T-cell (primary cell): ENCODE measurements at regions not wholly inside any gene's neighbourhood (a gene's known extent, or its start where the extent isn't known, plus 50 kb on each side); places are given as distances from the start of the nearest gene placed in this dataset.

Source experiments
- ATAC-seq, 4 experiments: fragments of 200-7000 bp in 3 of 4; fragments of 150-1000 bp in 1 of 4; cut with Tn5 transposase; replicated peaks in 1 of 4; 1 replicate in 3 of 4; 2 replicates in 1 of 4; pipeline ENCODE4 v1.10.0; 2021; ENCODE audit warnings: moderate library complexity in 3 of 4, mild to moderate bottlenecking in 2 of 4, moderate number of reproducible peaks in 1 of 4
- CTCF ChIA-PET, 2 donors: fragments of 300-600 bp; sonication (Branson Sonifier 250); formaldehyde crosslinking; loops; one replicate each; lab custom pipeline; 2022; ENCODE audit warnings: antibody characterized with exemption in 2 of 2; lab: Charles Lee
- POLR2A ChIA-PET, 2 donors: fragments of 300-600 bp; sonication (Branson Sonifier 250); formaldehyde crosslinking; loops; one replicate each; lab custom pipeline; 2022; ENCODE audit warnings: antibody characterized with exemption in 2 of 2; lab: Charles Lee
- DNase-seq, 35 experiments: peaks; one replicate each; pipeline versions ENCODE4 v3.0.0 to v3.0.0-alpha.2; 2013 to 2023
- H3K27ac ChIP-seq: one replicate; pipeline ENCODE4 v1.5.1; 2013; ENCODE audit warnings: low read length
- H3K27me3 ChIP-seq, 2 experiments: replicated peaks in 1 of 2; 1 replicate in 1 of 2; 2 replicates in 1 of 2; pipeline versions ENCODE4 v1.6.1 to v1.7.0; 2013; ENCODE audit warnings: low read length in 1 of 2, mixed read lengths in 1 of 2; ENCODE audit not compliant: control insufficient read depth in 2 of 2, insufficient read depth in 2 of 2; ENCODE audit errors: extremely low read depth in 1 of 2
- H3K36me3 ChIP-seq, 2 donors: 1 replicate in 1 of 2; 2 replicates in 1 of 2; pipeline versions ENCODE4 v1.6.1 to v1.7.0; 2013; ENCODE audit warnings: low read length in 1 of 2; ENCODE audit not compliant: control insufficient read depth in 2 of 2, insufficient read depth in 1 of 2; ENCODE audit errors: extremely low read depth in 1 of 2
- H3K4me1 ChIP-seq, 2 experiments: 1 replicate in 1 of 2; 2 replicates in 1 of 2; pipeline versions ENCODE4 v1.6.1 to v1.7.0; 2013; ENCODE audit warnings: low read length in 2 of 2, mixed read lengths in 1 of 2; ENCODE audit not compliant: insufficient read depth in 2 of 2, control insufficient read depth in 1 of 2; ENCODE audit errors: extremely low read depth in 1 of 2
- H3K4me3 ChIP-seq, 2 donors: 1 replicate in 1 of 2; 2 replicates in 1 of 2; pipeline versions ENCODE4 v1.5.1 to v1.7.0; 2013; ENCODE audit warnings: mild to moderate bottlenecking in 2 of 2, low read length in 1 of 2, moderate library complexity in 1 of 2; ENCODE audit not compliant: control insufficient read depth in 1 of 2; ENCODE audit errors: extremely low read depth in 1 of 2
- H3K9me3 ChIP-seq: 2 replicates; pipeline ENCODE4 v1.7.0; 2013
- H3K27ac Mint-ChIP-seq, 2 donors: one replicate each; pipeline ENCODE4 v1.8.0; 2020 to 2021; ENCODE audit warnings: mild to moderate bottlenecking in 2 of 2, mixed read lengths in 2 of 2
- H3K27me3 Mint-ChIP-seq, 2 donors: one replicate each; pipeline ENCODE4 v1.8.0; 2021 to 2022; ENCODE audit warnings: mixed read lengths in 2 of 2
- H3K36me3 Mint-ChIP-seq: one replicate; pipeline ENCODE4 v1.8.0; 2021; ENCODE audit warnings: mixed read lengths
- H3K4me1 Mint-ChIP-seq, 3 donors: one replicate each; pipeline ENCODE4 v1.8.0; 2020 to 2022; ENCODE audit warnings: mixed read lengths in 3 of 3, mild to moderate bottlenecking in 1 of 3
- H3K4me3 Mint-ChIP-seq, 3 donors: one replicate each; pipeline ENCODE4 v1.8.0; 2020 to 2022; ENCODE audit warnings: mild to moderate bottlenecking in 3 of 3, mixed read lengths in 3 of 3, moderate library complexity in 3 of 3
- H3K9me3 Mint-ChIP-seq, 3 donors: one replicate each; pipeline ENCODE4 v1.8.0; 2020 to 2022; ENCODE audit warnings: mixed read lengths in 3 of 3
- WGBS: methylation state at CpG from one replicate; pipeline ENCODE4 v1.1.5; 2013; ENCODE audit warnings: missing lambda C conversion rate; ENCODE audit not compliant: insufficient coverage; 5-methylcytosine and 5-hydroxymethylcytosine counted together

GRCh38 chr12:43123461-43123860 lies 428.5 kb downstream of the ADAMTS20 start:
- H3K36me3 Mint-ChIP-seq, result no peaks in the 10 kb centered on the region
- no peak overlapping the region for H3K4me3 ChIP-seq
- no peak overlapping the region for H3K27ac ChIP-seq
- H3K9me3 ChIP-seq, result no peaks in the 10 kb centered on the region
- no peaks in the 10 kb centered on the region for H3K4me1 ChIP-seq
- CTCF ChIA-PET, result no interaction called here
- no peak overlapping the region for H3K27ac Mint-ChIP-seq
- H3K36me3 ChIP-seq, result no peaks in the 10 kb centered on the region
- ATAC-seq (no peak), DNase-seq (no peak)
- no peaks in the 10 kb centered on the region for H3K4me1 Mint-ChIP-seq
- no peaks in the 10 kb centered on the region for H3K27me3 Mint-ChIP-seq
- POLR2A ChIA-PET, result no interaction called here
- no peak overlapping the region for H3K4me3 Mint-ChIP-seq
- H3K27me3 ChIP-seq, result no peaks in the 10 kb centered on the region
- peaks cover 0 to 2% (median 0%) of the 10 kb centered on the region in 3 donors for H3K9me3 Mint-ChIP-seq

DNA sequence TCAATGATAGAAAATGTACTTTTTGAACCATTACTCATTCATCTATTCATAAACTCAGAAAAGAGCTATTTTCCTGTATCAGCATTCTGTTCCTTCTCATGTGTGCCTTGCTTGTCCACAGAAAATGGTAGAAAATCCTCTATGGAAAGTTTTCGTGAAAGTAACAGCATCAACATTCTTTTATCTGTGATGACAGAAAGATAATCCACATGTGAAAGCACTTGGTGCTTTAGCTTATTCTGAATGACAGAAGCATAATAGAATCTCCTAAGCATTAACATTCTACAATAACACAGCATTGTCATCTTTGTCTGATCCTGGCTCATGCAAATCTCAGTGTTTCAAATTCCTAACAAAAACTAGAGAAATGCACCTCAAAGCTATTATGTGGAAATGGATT lies 431.9 kb downstream of the ADAMTS20 start:
- Mint-ChIP-seq H3K27ac (no peak overlapping the region), H3K4me3 (no peak overlapping the region), H3K4me1 (no peaks in the 10 kb centered on the region), H3K9me3 (peaks cover 0 to 2% (median 0%) of the 10 kb centered on the region in 3 donors), H3K27me3 (no peaks in the 10 kb centered on the region), H3K36me3 (no peaks in the 10 kb centered on the region)
- H3K4me1 ChIP-seq, result no peaks in the 10 kb centered on the region
- H3K27ac ChIP-seq, result no peak overlapping the region
- WGBS, result 80% methylated on average over 1 of the region's 1 CpG
- H3K4me3 ChIP-seq, result no peak overlapping the region
- no peaks in the 10 kb centered on the region for H3K27me3 ChIP-seq
- ChIA-PET CTCF (no interaction called here), POLR2A (no interaction called here)
- ATAC-seq, result no peak
- no peak for DNase-seq
- no peaks in the 10 kb centered on the region for H3K36me3 ChIP-seq
- no peaks in the 10 kb centered on the region for H3K9me3 ChIP-seq

GRCh38 chr12:43118881-43119280 lies 433.1 kb downstream of the ADAMTS20 start:
- no peak overlapping the region for H3K4me3 ChIP-seq
- ChIA-PET CTCF (no interaction called here), POLR2A (no interaction called here)
- H3K9me3 Mint-ChIP-seq, result peaks cover 0 to 2% (median 0%) of the 10 kb centered on the region in 3 donors
- H3K4me1 Mint-ChIP-seq, result no peaks in the 10 kb centered on the region
- no peaks in the 10 kb centered on the region for H3K9me3 ChIP-seq
- H3K27me3 Mint-ChIP-seq, result no peaks in the 10 kb centered on the region
- no peak overlapping the region for H3K4me3 Mint-ChIP-seq
- ATAC-seq (no peak), DNase-seq (no peak)
- no peaks in the 10 kb centered on the region for H3K36me3 Mint-ChIP-seq
- no peak overlapping the region for H3K27ac ChIP-seq
- no peaks in the 10 kb centered on the region for H3K27me3 ChIP-seq
- no peak overlapping the region for H3K27ac Mint-ChIP-seq
- no peaks in the 10 kb centered on the region for H3K36me3 ChIP-seq
- no peaks in the 10 kb centered on the region for H3K4me1 ChIP-seq

- Mint-ChIP-seq H3K27me3 (no peaks in the 10 kb centered on the region), H3K4me1 (no peaks in the 10 kb centered on the region), H3K4me3 (no peak overlapping the region), H3K36me3 (no peaks in the 10 kb centered on the region), H3K9me3 (peaks cover 0 to 2% (median 0%) of the 10 kb centered on the region in 3 donors), H3K27ac (no peak overlapping the region)
- CTCF ChIA-PET, result no interaction called here
- no peaks in the 10 kb centered on the region for H3K9me3 ChIP-seq
- no peak overlapping the region for H3K4me3 ChIP-seq
- H3K4me1 ChIP-seq, result no peaks in the 10 kb centered on the region
- H3K36me3 ChIP-seq, result no peaks in the 10 kb centered on the region
- DNase-seq (no peak), ATAC-seq (no peak)
- H3K27ac ChIP-seq, result no peak overlapping the region
- H3K27me3 ChIP-seq, result no peaks in the 10 kb centered on the region
- POLR2A ChIA-PET, result interaction anchor here in 1 of 2 donors (0.6 kb wide), 1 partner anchor 15 kb away, joined by 8 read pairs; no protein-coding TSS in a partner anchor
Observed at GRCh38 chr12:43118234-43118633, 433.8 kb downstream of the ADAMTS20 start.

DNA sequence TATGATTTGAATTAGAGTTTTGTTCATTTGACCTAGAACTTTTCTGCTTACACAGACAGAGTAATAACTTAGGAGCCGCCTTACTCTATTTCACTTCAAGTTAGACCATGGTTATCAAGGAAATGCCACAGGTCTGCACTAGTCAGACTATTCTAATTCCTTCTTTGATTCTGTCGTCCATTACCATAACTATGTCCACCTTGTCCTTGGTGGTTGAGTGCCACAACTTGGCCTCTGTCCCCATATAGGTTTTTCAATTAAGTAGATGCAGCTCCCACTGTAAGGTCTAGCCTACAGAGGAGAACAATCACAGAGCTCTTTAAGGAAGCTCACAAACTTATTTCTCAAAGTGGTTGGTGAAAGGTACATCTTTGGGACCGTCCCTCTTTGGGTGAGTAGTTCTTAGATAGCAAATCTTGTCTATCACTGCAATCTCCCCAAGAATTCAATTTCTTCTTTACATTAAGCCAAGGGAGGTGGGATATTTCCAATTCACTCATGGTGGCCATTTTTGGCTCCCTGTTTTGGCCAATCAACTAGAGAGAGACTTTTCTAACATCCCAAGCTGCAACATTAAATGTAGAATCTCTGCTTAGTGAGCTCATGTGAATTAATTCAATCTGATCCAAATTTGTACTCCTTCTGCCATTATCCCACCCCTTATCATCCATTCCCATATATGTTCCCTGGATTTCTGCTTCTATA lies 434.6 kb downstream of the ADAMTS20 start:
- no peak for ATAC-seq
- H3K27ac Mint-ChIP-seq, result no peak overlapping the region
- CTCF ChIA-PET, result no interaction called here

DNA sequence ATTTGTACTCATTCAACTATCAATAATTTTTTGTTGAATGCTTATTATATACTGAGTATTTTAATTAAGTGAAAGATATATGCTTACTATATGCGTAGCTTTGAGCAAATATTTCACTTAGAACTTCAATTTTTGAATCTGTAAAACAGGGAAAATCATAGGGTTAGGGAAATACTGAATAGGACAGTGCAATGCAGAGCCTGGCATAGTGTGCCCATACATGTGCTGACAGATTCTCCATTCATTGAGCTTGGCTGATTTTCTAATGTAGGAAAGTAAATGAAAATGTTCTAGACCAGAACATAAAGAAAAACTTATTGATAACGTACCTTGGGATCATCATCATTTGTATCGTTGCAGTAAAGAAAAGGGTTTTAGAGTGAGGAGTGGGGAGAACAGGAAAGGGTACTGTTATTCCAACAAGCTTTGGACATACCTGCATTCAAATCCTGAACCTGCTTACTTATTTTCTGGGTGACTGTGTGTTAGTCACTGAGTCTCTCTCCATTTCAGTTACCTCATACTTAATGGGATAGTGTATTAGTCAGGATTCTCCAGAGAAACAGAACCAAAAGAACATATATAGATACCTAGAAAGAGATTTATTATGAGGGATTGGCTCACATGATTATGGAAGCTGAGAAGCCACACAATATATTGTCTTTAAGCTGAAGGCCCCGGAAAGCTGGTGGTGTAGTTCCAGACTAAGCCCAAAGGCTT lies 436.4 kb downstream of the ADAMTS20 start:
- ATAC-seq (no peak), DNase-seq (no peak)
- Histone ChIP-seq H3K27ac (no peak overlapping the region), H3K36me3 (no peaks in the 10 kb centered on the region), H3K27me3 (no peaks in the 10 kb centered on the region), H3K4me3 (no peak overlapping the region), H3K4me1 (no peaks in the 10 kb centered on the region), H3K9me3 (no peaks in the 10 kb centered on the region)
- no peaks in the 10 kb centered on the region for H3K27me3 Mint-ChIP-seq
- no peaks in the 10 kb centered on the region for H3K4me1 Mint-ChIP-seq
- POLR2A ChIA-PET, result no interaction called here
- H3K4me3 Mint-ChIP-seq, result no peak overlapping the region
- peaks cover 0 to 7% (median 0%) of the 10 kb centered on the region in 3 donors for H3K9me3 Mint-ChIP-seq
- H3K27ac Mint-ChIP-seq, result no peak overlapping the region
- no peaks in the 10 kb centered on the region for H3K36me3 Mint-ChIP-seq
- CTCF ChIA-PET, result no interaction called here
- WGBS, result 100% methylated on average over 1 of the region's 4 CpGs

More for the DNA sequence above, 434.6 kb downstream of the ADAMTS20 start:
- no peaks in the 10 kb centered on the region for H3K4me1 Mint-ChIP-seq
- no peak overlapping the region for H3K27ac ChIP-seq
- WGBS, result no CpG with 5 or more reads among the region's 3 CpGs
- H3K36me3 Mint-ChIP-seq, result no peaks in the 10 kb centered on the region
- H3K4me1 ChIP-seq, result no peaks in the 10 kb centered on the region
- POLR2A ChIA-PET, result interaction anchor here in 1 of 2 donors (0.6 kb wide), 1 partner anchor 126 kb away, joined by 3 read pairs; no protein-coding TSS in a partner anchor
- H3K4me3 Mint-ChIP-seq, result no peak overlapping the region
- no peaks in the 10 kb centered on the region for H3K36me3 ChIP-seq
- H3K9me3 ChIP-seq, result no peaks in the 10 kb centered on the region
- no peaks in the 10 kb centered on the region for H3K27me3 Mint-ChIP-seq
- no peak for DNase-seq
- H3K27me3 ChIP-seq, result no peaks in the 10 kb centered on the region
- H3K9me3 Mint-ChIP-seq, result peaks cover 0 to 2% (median 0%) of the 10 kb centered on the region in 3 donors
- no peak overlapping the region for H3K4me3 ChIP-seq
